Parathyroid adenoma (tissue), 2 donors: ENCODE measurements at regions not wholly inside any gene's neighbourhood (a gene's known extent, or its start where the extent isn't known, plus 50 kb on each side); places are given as distances from the start of the nearest gene placed in this dataset.

ENCODE experiments used
- H2AFZ ChIP-seq: fragments of 300-600 bp; sonication (generic); one replicate; pipeline ENCODE4 v1.7.0; 2017; ENCODE audit warnings: antibody characterized with exemption, mild to moderate bottlenecking
- H3K27ac ChIP-seq: fragments of 300-600 bp; sonication (generic); one replicate; pipeline ENCODE4 v1.7.0; 2017
- H3K27me3 ChIP-seq: fragments of 300-600 bp; sonication (generic); one replicate; pipeline ENCODE4 v1.7.0; 2017; ENCODE audit warnings: low read length; ENCODE audit not compliant: control insufficient read depth, insufficient read depth
- H3K36me3 ChIP-seq: fragments of 300-600 bp; sonication (generic); one replicate; pipeline ENCODE4 v1.7.0; 2017; ENCODE audit warnings: low read length; ENCODE audit not compliant: control insufficient read depth, insufficient read depth
- H3K4me1 ChIP-seq: fragments of 300-600 bp; sonication (generic); one replicate; pipeline ENCODE4 v1.7.0; 2017; ENCODE audit warnings: control low read depth
- H3K4me2 ChIP-seq: fragments of 300-600 bp; sonication (generic); one replicate; pipeline ENCODE4 v1.7.0; 2017; ENCODE audit warnings: low read length
- H3K4me3 ChIP-seq: fragments of 300-600 bp; sonication (generic); one replicate; pipeline ENCODE4 v1.7.0; 2017; ENCODE audit warnings: low read depth, low read length
- H3K79me2 ChIP-seq: fragments of 300-600 bp; sonication (generic); one replicate; pipeline ENCODE4 v1.7.0; 2017; ENCODE audit warnings: control low read depth
- H3K9ac ChIP-seq: fragments of 300-600 bp; sonication (generic); one replicate; pipeline ENCODE4 v1.7.0; 2017; ENCODE audit warnings: mild to moderate bottlenecking
- H3K9me3 ChIP-seq: fragments of 300-600 bp; sonication (generic); one replicate; pipeline ENCODE4 v1.7.0; 2017; ENCODE audit warnings: low read length; ENCODE audit not compliant: control insufficient read depth
- CTCF ChIP-seq: fragments of 300-600 bp; sonication (generic); IDR thresholded peaks from one replicate; pipeline ENCODE4 v1.7.0; 2017; ENCODE audit warnings: antibody characterized with exemption, mild to moderate bottlenecking
- donor health status: primary hyperparathyroidism.

- H3K36me3 ChIP-seq: no peaks in the 10 kb centered on the region
- no peak overlapping the region for H3K4me2 ChIP-seq
- no peaks in the 10 kb centered on the region for H3K9me3 ChIP-seq
- H2AFZ ChIP-seq: no peak overlapping the region
- H3K9ac ChIP-seq: no peak overlapping the region
- no peaks in the 10 kb centered on the region for H3K79me2 ChIP-seq
- H3K27ac ChIP-seq: no peak overlapping the region
- no peaks in the 10 kb centered on the region for H3K27me3 ChIP-seq
- H3K4me1 ChIP-seq: no peaks in the 10 kb centered on the region
- H3K4me3 ChIP-seq: no peak overlapping the region
- TF ChIP-seq CTCF: no peak
Measured at GRCh38 chr12:30345744-30346471, 349.8 kb downstream of the IPO8 start.

DNA sequence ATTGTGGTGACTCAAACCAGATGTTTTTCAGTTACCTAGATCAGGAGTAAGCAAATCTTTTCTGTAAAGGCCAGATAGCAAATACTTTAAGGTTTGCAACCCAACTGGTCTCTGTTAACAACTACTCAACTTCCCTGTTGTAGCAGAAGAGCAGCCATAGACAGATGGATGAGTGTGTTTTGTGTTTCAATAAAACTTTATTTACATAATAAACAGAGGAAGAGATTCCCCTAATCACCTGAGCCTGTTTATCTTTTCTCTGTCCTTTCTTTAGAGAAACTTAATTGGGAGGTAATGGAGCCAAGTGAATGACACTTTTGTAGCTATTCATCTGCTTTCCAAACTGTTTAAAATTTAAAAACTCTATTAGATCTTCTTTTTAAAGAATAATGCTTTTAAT, 365.1 kb downstream of the IPO8 start:
- H3K4me3 ChIP-seq: no peak overlapping the region
- no peaks in the 10 kb centered on the region for H3K36me3 ChIP-seq
- no peak overlapping the region for H3K4me2 ChIP-seq
- no peak overlapping the region for H2AFZ ChIP-seq
- TF ChIP-seq CTCF: no peak
- no peaks in the 10 kb centered on the region for H3K79me2 ChIP-seq
- no peaks in the 10 kb centered on the region for H3K27me3 ChIP-seq
- H3K4me1 ChIP-seq: no peaks in the 10 kb centered on the region
- H3K9me3 ChIP-seq: no peaks in the 10 kb centered on the region
- no peak overlapping the region for H3K27ac ChIP-seq
- no peak overlapping the region for H3K9ac ChIP-seq

GRCh38 chr12:30329281-30329680, 366.4 kb downstream of the IPO8 start:
- H3K9ac ChIP-seq: no peak overlapping the region
- H3K36me3 ChIP-seq: no peaks in the 10 kb centered on the region
- no peaks in the 10 kb centered on the region for H3K9me3 ChIP-seq
- H3K4me3 ChIP-seq: no peak overlapping the region
- H3K27me3 ChIP-seq: no peaks in the 10 kb centered on the region
- no peak overlapping the region for H2AFZ ChIP-seq
- no peak for TF ChIP-seq CTCF
- no peak overlapping the region for H3K27ac ChIP-seq
- no peaks in the 10 kb centered on the region for H3K79me2 ChIP-seq
- H3K4me1 ChIP-seq: no peaks in the 10 kb centered on the region
- H3K4me2 ChIP-seq: no peak overlapping the region

- H3K27me3 ChIP-seq: no peaks in the 10 kb centered on the region
- no peaks in the 10 kb centered on the region for H3K36me3 ChIP-seq
- no peaks in the 10 kb centered on the region for H3K9me3 ChIP-seq
- no peaks in the 10 kb centered on the region for H3K79me2 ChIP-seq
- H3K4me2 ChIP-seq: no peak overlapping the region
- TF ChIP-seq CTCF: no peak
- H3K4me1 ChIP-seq: no peaks in the 10 kb centered on the region
- H2AFZ ChIP-seq: no peak overlapping the region
- no peak overlapping the region for H3K27ac ChIP-seq
- H3K9ac ChIP-seq: no peak overlapping the region
- H3K4me3 ChIP-seq: no peak overlapping the region
Measured at GRCh38 chr12:30323008-30323407, 372.7 kb downstream of the IPO8 start.

DNA sequence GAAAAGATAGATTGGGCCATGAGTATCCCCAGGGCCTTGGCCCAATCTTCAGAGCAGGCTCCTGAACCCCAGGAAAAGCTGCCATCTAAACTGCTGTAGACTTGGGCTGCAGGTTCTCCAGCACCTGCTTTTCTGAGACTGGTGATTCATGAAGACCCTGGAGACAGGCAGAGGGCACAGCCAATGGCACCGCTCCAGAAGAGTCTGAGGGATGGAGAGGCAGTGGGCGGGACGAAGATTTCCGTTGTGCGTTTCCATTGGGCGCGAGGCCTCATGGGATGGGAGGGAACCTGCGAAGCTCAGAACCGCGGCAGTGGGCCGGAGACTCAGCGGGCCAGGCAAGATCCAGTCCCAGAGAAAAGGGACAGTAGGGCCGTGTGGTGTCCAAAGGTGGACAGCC, 375.1 kb downstream of the IPO8 start:
- no peak overlapping the region for H3K4me2 ChIP-seq
- no peaks in the 10 kb centered on the region for H3K36me3 ChIP-seq
- H3K4me1 ChIP-seq: no peaks in the 10 kb centered on the region
- H2AFZ ChIP-seq: no peak overlapping the region
- no peaks in the 10 kb centered on the region for H3K79me2 ChIP-seq
- no peak for TF ChIP-seq CTCF
- H3K27ac ChIP-seq: no peak overlapping the region
- H3K4me3 ChIP-seq: no peak overlapping the region
- no peak overlapping the region for H3K9ac ChIP-seq
- H3K9me3 ChIP-seq: no peaks in the 10 kb centered on the region
- no peaks in the 10 kb centered on the region for H3K27me3 ChIP-seq
